ENCODE measurements at regions not wholly inside any gene's neighbourhood (a gene's known extent, or its start where the extent isn't known, plus 50 kb on each side); places are given as distances from the start of the nearest gene placed in this dataset.

DNA sequence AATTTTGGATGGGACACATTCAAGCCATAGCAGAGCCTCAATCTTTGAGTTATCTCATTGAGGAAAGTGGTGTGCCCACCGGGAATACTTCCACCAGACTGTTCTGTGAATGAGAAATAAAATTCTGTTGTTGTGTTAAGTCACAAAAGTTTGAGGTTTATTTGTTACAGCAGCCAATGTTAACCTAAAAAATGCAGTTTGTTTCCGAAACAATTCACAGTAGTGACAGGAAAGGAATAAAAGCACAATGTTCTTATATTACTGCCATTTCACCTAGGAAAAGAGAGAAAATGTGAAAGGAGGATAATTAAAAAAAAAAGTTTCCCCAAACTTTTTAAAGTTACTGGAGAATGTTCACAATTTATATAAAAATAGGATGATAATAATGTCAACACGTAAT, 344.6 kb downstream of the CD83 start:
- no peak for DNase-seq (ENCODE audit: low read depth)
- TF ChIP-seq, protein P1, sequence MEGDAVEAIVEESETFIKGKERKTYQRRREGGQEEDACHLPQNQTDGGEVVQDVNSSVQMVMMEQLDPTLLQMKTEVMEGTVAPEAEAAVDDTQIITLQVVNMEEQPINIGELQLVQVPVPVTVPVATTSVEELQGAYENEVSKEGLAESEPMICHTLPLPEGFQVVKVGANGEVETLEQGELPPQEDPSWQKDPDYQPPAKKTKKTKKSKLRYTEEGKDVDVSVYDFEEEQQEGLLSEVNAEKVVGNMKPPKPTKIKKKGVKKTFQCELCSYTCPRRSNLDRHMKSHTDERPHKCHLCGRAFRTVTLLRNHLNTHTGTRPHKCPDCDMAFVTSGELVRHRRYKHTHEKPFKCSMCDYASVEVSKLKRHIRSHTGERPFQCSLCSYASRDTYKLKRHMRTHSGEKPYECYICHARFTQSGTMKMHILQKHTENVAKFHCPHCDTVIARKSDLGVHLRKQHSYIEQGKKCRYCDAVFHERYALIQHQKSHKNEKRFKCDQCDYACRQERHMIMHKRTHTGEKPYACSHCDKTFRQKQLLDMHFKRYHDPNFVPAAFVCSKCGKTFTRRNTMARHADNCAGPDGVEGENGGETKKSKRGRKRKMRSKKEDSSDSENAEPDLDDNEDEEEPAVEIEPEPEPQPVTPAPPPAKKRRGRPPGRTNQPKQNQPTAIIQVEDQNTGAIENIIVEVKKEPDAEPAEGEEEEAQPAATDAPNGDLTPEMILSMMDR (IDR thresholded peaks at IDR 0.05; ENCODE audit: control insufficient read depth, insufficient read depth, low read depth, low read length, missing control alignments): no peak
- H3K4me3 ChIP-seq (ENCODE audit: control insufficient read depth, low read depth, low read length): no peak overlapping the region

DNA sequence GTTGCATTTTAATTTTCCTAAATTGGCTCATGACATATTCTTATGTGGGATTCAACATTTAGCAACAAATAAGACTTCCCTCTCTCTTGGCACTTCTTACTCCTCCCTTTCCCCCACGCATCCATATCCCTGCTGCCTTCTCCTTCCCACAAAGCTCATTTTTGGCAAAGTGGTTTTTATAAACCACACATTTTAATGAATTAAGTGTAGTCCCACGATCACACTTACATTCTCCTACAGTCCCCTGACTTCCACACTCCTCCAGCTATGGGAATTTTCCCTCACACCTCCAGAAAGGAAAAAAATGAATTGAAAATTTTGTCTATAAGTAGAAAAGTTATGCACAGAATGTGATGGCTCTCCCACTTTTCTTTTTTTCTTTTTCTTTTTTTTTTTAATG, 345.0 kb downstream of the CD83 start:
- TF ChIP-seq, protein P1 (IDR thresholded peaks at IDR 0.05; ENCODE audit: control insufficient read depth, insufficient read depth, low read depth, low read length, missing control alignments): no peak
- no peak overlapping the region for H3K4me3 ChIP-seq (ENCODE audit: control insufficient read depth, low read depth, low read length)
- no peak for DNase-seq (ENCODE audit: low read depth)

DNA sequence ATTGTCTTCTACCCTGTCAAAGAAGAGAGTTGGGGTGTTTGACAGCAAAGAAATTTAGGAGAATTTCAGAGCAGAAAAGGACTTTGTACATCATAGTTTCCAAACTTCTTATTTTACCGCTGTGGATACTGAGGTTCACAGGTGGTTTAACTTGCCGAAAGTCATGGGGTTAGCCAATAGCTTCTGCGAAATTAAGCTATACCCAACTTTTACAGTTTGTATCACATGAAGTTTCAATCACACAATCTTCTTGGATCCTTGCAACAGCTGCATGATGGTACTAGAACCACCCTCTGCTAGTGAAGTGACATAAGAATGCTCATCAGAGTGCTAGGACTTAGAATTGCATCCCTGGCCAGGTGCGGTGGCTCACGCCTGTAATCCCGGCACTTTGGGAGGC, 345.5 kb downstream of the CD83 start:
- H3K4me3 ChIP-seq (ENCODE audit: control insufficient read depth, low read depth, low read length): no peak overlapping the region
- DNase-seq (ENCODE audit: low read depth): no peak

DNA sequence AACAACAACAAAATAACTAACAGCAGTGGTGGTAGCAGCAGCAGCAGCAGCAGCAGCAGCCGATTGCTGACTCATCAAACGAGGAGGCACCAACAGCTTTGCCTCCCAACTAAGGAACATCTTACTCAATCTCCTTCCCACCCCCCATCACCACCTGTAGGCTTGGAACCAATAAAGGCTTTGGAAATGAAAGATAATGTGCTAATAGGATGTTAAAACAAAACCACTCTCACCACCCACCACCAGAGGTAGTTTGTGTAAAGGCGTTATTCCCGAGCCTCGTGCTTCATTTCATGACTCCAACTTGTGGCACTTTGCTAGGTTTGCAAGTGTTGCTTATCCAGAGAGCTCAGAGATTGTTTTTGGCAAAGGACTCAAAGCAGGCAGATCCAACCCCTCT, 346.5 kb downstream of the CD83 start:
- TF ChIP-seq, protein P1 (IDR thresholded peaks at IDR 0.05; ENCODE audit: control insufficient read depth, insufficient read depth, low read depth, low read length, missing control alignments): no peak
- DNase-seq (ENCODE audit: low read depth): no peak
- no peak overlapping the region for H3K4me3 ChIP-seq (ENCODE audit: control insufficient read depth, low read depth, low read length)

More for the DNA sequence above, 345.5 kb downstream of the CD83 start:
- TF ChIP-seq, protein P1 (IDR thresholded peaks at IDR 0.05; ENCODE audit: control insufficient read depth, insufficient read depth, low read depth, low read length, missing control alignments): no peak

DNA sequence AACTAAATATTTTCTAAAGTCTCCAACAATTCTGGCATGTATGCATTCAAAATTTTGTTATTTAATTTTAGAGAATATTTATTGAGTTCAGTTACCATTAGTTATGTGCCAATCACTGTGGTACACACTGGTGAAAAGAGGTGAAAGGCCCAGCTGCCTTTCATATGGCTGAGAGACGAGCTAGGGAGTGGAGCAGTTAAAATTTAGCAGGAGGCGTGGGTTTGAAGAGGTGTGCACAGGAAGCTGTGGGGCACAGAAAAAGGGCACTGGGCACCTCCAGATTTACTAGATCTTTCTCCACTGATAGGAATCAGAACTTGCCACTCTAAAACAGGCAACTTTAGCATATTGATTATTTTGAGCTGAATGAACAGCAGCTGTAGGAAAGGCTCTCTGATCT, 347.1 kb downstream of the CD83 start:
- H3K4me3 ChIP-seq (ENCODE audit: control insufficient read depth, low read depth, low read length): no peak overlapping the region
- no peak for DNase-seq (ENCODE audit: low read depth)
- TF ChIP-seq, protein P1 (IDR thresholded peaks at IDR 0.05; ENCODE audit: control insufficient read depth, insufficient read depth, low read depth, low read length, missing control alignments): no peak

DNA sequence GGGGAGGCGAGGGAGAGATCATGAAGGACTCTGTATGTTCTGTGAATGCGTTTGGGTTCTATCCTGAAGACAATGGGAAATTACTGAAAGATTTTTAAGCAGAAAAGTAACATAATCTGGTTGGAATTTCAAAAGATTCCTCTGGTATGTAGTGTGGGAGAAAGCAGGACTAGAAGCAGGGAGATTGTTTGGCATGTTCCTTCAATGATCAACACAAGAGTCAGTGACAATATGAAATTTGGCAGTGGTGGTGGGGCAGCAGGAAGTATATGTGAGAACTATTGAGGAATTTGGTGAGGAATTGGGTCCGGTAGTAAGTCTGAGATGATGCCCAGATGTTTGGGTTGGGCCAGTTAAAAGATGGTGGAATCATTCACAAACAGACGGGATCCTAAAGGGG, 348.7 kb downstream of the CD83 start:
- H3K4me3 ChIP-seq (ENCODE audit: control insufficient read depth, low read depth, low read length): no peak overlapping the region
- TF ChIP-seq, protein P1 (IDR thresholded peaks at IDR 0.05; ENCODE audit: control insufficient read depth, insufficient read depth, low read depth, low read length, missing control alignments): no peak
- peak; percentile 37 for DNase-seq (ENCODE audit: low read depth)

DNA sequence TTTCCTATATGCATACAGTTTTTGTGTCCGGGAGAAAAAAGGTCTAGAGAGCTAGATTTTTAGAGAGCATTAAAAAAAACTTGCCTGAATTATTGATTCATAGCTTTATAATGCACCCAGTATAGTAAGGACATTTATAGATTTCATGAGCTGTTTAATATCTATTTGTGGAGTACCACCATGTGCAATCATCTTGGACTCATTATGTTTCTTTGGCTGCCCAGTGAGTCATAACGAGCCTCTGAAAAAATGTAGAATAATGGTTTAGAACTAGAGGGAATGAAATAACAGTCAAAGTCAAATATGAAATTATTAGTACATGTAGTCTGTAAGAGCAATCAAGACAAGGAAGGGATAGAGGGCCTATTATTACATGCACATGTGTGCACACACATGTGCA, 350.0 kb downstream of the CD83 start:
- TF ChIP-seq, protein P1 (IDR thresholded peaks at IDR 0.05; ENCODE audit: control insufficient read depth, insufficient read depth, low read depth, low read length, missing control alignments): no peak
- no peak overlapping the region for H3K4me3 ChIP-seq (ENCODE audit: control insufficient read depth, low read depth, low read length)
- DNase-seq (ENCODE audit: low read depth): peak; percentile 41
